Endodermal cell (in vitro differentiated cells): ENCODE measurements at regions not wholly inside any gene's neighbourhood (a gene's known extent, or its start where the extent isn't known, plus 50 kb on each side); places are given as distances from the start of the nearest gene placed in this dataset.

ENCODE experiments used
- DNase-seq: peaks from one replicate; pipeline ENCODE4 v3.0.0-alpha.2; 2017
- H3K27ac ChIP-seq: 2 replicates; pipeline ENCODE4 v1.5.1; 2013; ENCODE audit warnings: mild to moderate bottlenecking, low read depth, low read length, moderate library complexity
- H3K27me3 ChIP-seq: 2 replicates; pipeline ENCODE4 v1.6.1; 2013; ENCODE audit warnings: mild to moderate bottlenecking, low read length, moderate library complexity; ENCODE audit not compliant: insufficient read depth, control insufficient read depth, poor library complexity, severe bottlenecking
- H3K36me3 ChIP-seq: 2 replicates; pipeline ENCODE4 v1.7.0; 2013; ENCODE audit warnings: mild to moderate bottlenecking, low read length, moderate library complexity; ENCODE audit not compliant: control insufficient read depth, insufficient read depth
- H3K4me1 ChIP-seq: one replicate; pipeline ENCODE4 v1.7.0; 2013; ENCODE audit warnings: low read length; ENCODE audit not compliant: control insufficient read depth, insufficient read depth
- H3K4me3 ChIP-seq: 2 replicates; pipeline ENCODE4 v1.5.1; 2013; ENCODE audit warnings: mild to moderate bottlenecking, low read length, moderate library complexity
- H3K9ac ChIP-seq: 2 replicates; pipeline ENCODE4 v1.6.1; 2013; ENCODE audit warnings: mild to moderate bottlenecking, low read length, moderate library complexity; ENCODE audit not compliant: poor library complexity, severe bottlenecking; ENCODE audit errors: extremely low read depth
- H3K9me3 ChIP-seq: 2 replicates; pipeline ENCODE4 v1.6.1; 2013; ENCODE audit warnings: mild to moderate bottlenecking, low read length, moderate library complexity; ENCODE audit not compliant: control insufficient read depth
- H3K27ac Mint-ChIP-seq: 2 replicates; pipeline ENCODE4 v1.8.0; 2020; ENCODE audit warnings: mixed read lengths
- H3K27me3 Mint-ChIP-seq: 2 replicates; pipeline ENCODE4 v1.8.0; 2021; ENCODE audit warnings: mild to moderate bottlenecking, mixed read lengths; ENCODE audit not compliant: insufficient read depth
- H3K36me3 Mint-ChIP-seq: 2 replicates; pipeline ENCODE4 v1.8.0; 2020; ENCODE audit warnings: low read depth, mixed read lengths
- H3K4me1 Mint-ChIP-seq: 2 replicates; pipeline ENCODE4 v1.8.0; 2020; ENCODE audit warnings: mixed read lengths
- H3K4me3 Mint-ChIP-seq: 2 replicates; pipeline ENCODE4 v1.8.0; 2020; ENCODE audit warnings: mild to moderate bottlenecking, moderate library complexity, mixed read lengths
- H3K9me3 Mint-ChIP-seq: 2 replicates; pipeline ENCODE4 v1.8.0; 2020; ENCODE audit warnings: mild to moderate bottlenecking, mixed read lengths
- CTCF ChIP-seq: fragments of 200-600 bp; sonication (generic); conservative IDR thresholded peaks from 2 replicates; pipeline ENCODE4 v1.5.0; 2021; ENCODE audit warnings: antibody characterized with exemption, mild to moderate bottlenecking
- WGBS, 2 experiments: methylation state at CpG; one replicate each; pipeline versions ENCODE4 v1.1.5 to v1.1.7; 2013; ENCODE audit warnings: missing lambda C conversion rate in 2 of 2, mixed read lengths in 1 of 2; ENCODE audit not compliant: insufficient coverage in 1 of 2, insufficient read length in 1 of 2; 5-methylcytosine and 5-hydroxymethylcytosine counted together

DNA sequence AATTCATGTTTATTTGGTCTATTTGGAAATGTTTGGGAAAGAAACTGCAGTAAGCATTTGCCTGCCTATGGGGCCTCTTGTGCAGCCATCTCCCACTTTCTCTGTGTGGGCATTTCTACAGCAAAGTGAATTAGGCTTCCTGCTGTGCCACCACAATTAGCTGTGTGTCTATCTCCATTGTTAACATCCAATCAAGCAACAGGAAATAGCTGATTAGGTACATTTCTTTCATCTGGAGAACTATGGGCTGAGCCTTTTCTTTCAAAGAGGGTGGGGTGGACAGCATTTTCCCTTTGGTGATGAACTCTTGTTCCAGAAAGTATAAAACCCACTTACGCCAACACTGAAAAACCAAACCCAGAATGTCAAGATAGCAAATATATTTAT is 640.0 kb downstream of the ACTR3B start:
- DNase-seq = no peak
- no peak overlapping the region for H3K4me3 ChIP-seq
- H3K36me3 ChIP-seq = no peaks in the 10 kb centered on the region
- no peak overlapping the region for H3K9ac ChIP-seq
- Mint-ChIP-seq H3K27ac (no peak overlapping the region), H3K4me1 (no peaks in the 10 kb centered on the region), H3K27me3 (no peaks in the 10 kb centered on the region), H3K4me3 (no peak overlapping the region), H3K9me3 (peaks cover 100% of the 10 kb centered on the region), H3K36me3 (no peaks in the 10 kb centered on the region)
- H3K27me3 ChIP-seq = no peaks in the 10 kb centered on the region
- no CpG with 5 or more reads among the region's 1 CpG for WGBS, 2 experiments
- H3K27ac ChIP-seq = no peak overlapping the region
- peaks cover 92% of the 10 kb centered on the region for H3K9me3 ChIP-seq
- H3K4me1 ChIP-seq = no peaks in the 10 kb centered on the region
- no peak for TF ChIP-seq CTCF

DNA sequence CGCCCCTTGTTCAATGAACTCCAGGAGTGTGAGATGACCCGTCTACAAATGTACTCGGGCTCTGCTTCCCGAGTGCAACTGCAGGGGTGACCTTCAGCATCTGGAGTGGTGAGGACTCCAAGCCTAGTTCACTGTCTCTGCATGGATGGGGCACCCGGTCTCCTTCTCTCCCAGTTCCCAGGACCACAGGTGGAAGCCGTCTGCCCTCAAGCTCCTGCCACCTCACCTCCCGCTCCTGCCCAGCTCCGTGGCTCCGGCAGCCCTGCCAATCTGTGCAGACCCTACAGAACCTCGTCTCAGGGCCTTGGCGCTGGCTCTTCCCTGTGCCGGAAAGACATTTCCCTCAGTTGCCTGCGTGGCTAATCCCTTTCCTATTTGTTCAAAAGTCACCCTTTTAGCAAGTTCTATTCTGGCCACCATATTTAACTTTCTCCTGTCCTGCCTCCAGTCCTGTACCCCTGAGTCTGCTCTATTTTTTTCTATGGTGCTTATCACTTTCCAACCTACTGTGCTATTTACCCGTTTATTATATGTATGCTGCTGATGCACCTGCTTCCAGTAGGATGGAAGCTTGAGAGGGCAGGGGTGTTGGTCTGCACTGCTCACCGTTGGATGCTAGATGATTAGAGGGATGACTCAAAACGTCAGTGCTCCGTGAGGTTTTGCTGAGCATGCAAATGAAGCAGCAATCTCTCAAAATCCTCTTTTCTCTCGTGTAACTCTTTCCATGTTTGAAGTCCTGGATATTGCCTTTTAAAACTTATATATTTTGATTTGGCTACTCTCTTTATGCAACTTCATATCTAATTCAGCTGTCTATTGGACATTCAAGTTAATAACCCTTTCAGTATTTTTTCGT is 641.4 kb downstream of the ACTR3B start:
- TF ChIP-seq CTCF = no peak
- H3K36me3 ChIP-seq = no peaks in the 10 kb centered on the region
- Mint-ChIP-seq H3K4me3 (no peak overlapping the region), H3K9me3 (peaks cover 100% of the 10 kb centered on the region), H3K4me1 (no peaks in the 10 kb centered on the region), H3K27me3 (no peaks in the 10 kb centered on the region), H3K36me3 (no peaks in the 10 kb centered on the region), H3K27ac (no peak overlapping the region)
- no peaks in the 10 kb centered on the region for H3K4me1 ChIP-seq
- no peak overlapping the region for H3K27ac ChIP-seq
- DNase-seq = no peak
- WGBS, 2 experiments = 80 to 87% methylated on average over 15 to 19 of the region's 19 CpGs
- H3K27me3 ChIP-seq = no peaks in the 10 kb centered on the region
- no peak overlapping the region for H3K9ac ChIP-seq
- peaks cover 90% of the 10 kb centered on the region for H3K9me3 ChIP-seq
- no peak overlapping the region for H3K4me3 ChIP-seq

- 82 to 89% methylated on average over 4 to 8 of the region's 9 CpGs for WGBS, 2 experiments
- H3K4me3 ChIP-seq = no peak overlapping the region
- Mint-ChIP-seq H3K4me3 (no peak overlapping the region), H3K27ac (no peak overlapping the region), H3K36me3 (no peaks in the 10 kb centered on the region), H3K4me1 (no peaks in the 10 kb centered on the region), H3K27me3 (no peaks in the 10 kb centered on the region), H3K9me3 (peaks cover 100% of the 10 kb centered on the region)
- H3K9ac ChIP-seq = no peak overlapping the region
- DNase-seq = no peak
- no peaks in the 10 kb centered on the region for H3K36me3 ChIP-seq
- no peak overlapping the region for H3K27ac ChIP-seq
- no peak for TF ChIP-seq CTCF
- H3K4me1 ChIP-seq = no peaks in the 10 kb centered on the region
- H3K9me3 ChIP-seq = peaks cover 90% of the 10 kb centered on the region
- H3K27me3 ChIP-seq = no peaks in the 10 kb centered on the region
Observed at GRCh38 chr7:153401795-153402720, 642.5 kb downstream of the ACTR3B start.
